ENCODE measurements at regions not wholly inside any gene's neighbourhood (a gene's known extent, or its start where the extent isn't known, plus 50 kb on each side); places are given as distances from the start of the nearest gene placed in this dataset.

DNA sequence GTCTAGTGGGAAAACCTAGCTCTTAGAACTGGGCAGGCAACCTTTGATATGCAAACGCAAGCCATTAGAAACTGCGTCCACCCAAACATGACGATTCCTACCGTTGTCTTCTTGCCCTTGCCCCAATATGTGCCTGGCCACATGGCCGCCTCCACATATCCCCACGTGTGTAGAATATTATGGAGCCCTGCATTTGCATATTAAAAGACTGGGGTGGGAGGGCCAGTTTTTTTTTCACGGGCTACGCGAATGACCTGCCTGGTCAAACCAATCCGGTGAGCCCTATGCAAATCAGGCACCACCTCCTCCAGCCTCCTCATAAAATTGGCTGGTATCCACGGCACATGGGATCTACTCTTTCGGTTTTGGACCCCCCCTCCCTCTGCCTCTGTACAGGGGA, 381.0 kb upstream of the RGMA start:
- no peak for DNase-seq

DNA sequence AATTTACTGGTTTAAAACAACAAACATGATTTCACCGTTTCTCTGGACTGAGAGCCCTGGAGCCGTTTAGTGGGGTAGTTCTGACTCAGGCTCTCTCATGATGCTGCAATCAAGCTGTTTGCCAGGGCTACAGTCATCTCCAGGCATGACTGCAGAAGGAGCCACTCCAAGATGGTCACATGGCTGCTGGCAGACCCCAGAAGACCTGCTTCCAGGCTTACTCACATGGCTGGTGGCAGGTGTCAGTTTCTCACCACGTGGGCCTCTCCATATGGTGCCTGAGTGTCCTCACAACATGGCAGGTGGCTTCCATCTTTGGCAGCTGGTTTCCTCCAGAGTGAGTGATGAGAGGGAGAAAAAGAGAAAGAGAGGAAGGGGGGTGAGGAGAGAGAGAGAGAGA, 378.3 kb upstream of the RGMA start:
- no peak for DNase-seq

DNA sequence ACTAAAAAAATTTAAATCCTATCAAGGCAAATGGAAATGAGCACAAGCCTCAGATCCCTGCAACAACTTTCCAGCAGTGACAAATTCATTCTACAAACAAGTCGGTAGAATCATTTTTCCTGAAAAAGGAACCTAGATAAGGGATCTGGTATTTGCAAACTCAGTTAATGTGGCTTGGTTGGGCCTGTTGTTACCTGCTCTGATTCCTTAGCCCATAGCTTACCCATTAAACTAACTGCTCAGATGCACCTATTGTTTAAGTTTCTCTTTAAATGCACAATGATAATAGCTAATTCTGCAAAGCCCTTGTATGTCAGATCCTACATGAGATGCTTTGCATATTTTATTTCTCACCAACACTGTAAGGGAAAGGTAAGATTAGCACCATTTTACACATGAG, 377.4 kb upstream of the RGMA start:
- no peak for DNase-seq

DNA sequence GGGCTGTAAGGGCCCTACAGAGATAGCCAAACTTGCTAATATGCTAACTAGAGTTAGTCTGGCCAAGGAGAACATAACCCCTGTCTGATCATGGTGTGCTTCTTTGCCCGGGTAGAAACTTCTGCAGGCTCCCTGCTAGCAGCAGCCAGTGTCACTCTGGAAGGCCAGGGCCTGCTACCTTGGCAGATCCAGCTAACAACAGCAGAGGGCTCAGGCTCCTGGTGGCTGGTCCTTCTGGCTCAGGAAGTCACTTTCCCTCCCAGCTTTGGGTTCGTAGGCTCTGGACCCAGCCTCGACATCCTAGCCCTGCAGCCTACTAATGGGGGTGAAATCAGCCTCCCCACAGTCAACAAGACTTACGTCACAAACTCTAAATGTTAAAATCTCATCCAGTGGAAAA, 373.7 kb upstream of the RGMA start:
- no peak for DNase-seq

DNA sequence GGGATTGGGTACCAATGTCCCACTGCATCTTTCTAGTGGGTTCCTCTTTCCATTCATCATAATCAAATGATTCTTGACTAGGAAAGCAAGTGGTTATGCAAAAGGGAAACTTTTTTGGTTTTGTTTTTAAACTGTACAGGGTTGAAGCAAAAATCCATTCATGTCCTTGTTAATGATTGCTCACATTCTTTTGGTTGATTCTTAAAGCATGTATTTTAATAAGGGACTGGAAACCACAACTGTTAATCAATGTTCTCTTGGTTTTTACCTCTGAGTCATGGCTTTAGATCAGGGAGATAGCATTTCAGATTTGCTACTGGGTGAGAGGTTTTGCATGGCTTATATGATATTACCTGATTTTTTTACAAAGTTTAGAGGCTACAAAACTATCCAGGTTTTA, 371.7 kb upstream of the RGMA start:
- no peak for DNase-seq

DNA sequence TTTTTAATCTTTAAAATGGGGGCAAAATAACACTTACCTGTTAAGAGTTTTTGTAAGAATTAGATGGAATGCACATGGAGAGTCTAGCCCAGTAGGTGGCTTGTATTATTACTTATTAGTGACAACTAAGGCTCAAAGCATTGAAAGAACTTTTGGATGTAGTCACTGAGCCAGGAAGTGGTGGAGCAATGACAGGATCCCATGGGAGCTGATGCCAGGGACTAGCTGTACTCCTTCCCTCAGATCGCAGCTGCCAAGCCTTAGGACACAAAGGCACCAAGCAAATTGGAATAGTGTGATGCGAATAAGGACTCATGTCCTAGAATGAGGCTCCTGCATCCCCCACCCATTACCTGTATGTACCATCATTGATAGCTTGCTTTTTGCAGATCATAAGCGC, 370.4 kb upstream of the RGMA start:
- DNase-seq: no peak

DNA sequence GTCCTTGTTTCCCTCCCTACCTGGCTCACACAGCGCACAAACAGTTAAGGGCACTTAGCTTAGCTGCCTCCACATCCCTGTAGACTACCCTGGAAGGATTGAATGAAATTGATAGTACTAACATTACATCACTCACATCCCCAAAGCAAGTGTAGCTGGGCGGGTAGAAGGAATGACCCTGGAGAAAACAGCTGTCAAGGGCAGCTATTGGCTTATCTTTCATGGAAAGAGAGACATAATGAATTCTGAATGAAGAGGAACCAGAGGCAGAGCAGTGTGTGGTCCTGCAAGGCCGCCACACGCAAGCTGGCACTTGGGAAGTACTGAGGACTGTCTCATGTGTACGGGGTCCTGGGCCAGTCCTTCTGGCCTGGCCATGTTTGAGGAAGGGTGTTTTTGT, 369.6 kb upstream of the RGMA start:
- DNase-seq: no peak

DNA sequence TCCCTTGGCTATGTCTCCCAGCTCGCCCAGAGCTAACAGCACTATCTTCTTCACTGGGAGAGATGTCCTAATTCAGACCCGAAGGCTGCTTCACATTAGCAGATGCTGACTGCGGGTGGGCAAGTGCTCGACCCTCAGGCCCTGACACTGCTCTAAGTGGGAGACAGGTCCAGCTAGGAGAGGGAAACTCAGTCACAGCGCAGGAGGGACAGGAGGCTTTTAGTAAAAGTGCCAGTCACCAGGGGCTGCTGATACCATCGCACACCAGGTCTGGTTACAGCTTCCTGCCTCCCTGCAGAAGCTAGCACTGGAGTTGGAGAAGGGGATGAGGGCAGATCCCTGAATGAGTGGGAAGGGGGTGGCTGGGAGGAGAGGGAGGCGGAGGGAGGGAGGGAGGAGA, 365.8 kb upstream of the RGMA start:
- DNase-seq: no peak

DNA sequence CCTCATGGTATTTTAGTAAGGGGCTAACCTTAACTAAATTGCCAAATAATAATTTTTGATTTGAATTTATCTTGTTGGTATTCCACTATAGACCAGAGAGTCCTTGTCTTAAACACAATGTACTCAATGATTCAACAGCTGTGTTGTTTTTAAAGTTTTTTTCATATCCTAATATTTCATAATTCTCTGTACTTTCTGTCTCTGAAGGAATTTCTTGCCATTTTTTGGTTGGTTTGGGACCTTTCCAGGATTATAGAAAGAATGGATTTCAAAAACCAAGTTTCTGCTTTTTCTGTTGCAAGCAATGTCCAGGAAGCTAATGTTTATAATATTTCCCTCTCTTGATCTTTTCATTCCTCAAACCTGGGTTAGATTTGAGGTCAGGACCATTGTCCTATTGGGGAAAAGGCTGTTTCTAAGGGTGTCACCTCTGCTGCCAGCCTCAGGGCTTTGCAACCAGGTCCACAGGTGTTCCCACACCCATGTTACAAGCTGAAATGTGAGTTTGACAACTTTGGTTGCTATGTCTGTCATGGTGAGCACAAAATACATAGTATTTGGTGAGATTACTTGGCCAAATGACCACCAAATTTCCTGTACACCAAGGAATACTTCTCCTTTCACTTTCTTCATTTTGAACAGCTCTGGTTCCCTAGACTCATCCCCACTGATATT, 363.7 kb upstream of the RGMA start:
- no peak for DNase-seq

DNA sequence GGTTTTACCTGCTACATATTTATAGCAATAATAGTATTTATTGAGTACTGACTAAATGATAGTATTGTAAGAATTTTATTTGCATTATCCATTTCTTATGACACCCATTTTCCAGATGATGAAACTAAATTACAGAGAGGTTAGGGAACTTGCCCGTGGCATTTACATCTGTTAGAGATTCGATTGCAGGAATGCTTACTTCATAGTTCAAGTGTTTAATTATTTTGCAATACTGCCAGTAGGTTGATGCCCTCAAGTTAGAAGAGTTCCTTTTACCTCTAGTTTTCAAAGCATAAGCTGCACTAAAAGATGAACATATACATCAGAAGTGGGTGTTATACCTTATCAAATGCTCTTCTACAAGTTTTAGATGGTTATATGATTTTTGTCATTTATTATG, 362.8 kb upstream of the RGMA start:
- DNase-seq: no peak

DNA sequence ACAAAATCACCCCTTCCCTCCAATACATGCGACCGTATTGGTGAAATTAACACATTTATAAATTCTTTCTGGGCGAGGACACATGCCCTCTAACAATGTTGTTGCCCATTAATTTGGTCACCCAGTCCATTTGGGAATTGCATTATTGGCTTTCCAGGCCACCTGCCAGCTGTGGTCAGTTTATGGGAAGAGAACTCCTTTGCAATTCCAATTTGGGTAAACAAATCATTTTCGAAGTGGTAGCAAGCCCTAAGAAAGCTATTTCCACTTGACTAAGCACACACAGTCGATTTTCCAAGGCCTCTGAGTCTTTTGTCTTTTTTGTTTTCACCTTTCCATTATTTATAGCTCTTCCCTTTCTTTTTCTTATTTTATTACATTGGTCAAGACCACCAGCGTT, 362.3 kb upstream of the RGMA start:
- no peak for DNase-seq

DNA sequence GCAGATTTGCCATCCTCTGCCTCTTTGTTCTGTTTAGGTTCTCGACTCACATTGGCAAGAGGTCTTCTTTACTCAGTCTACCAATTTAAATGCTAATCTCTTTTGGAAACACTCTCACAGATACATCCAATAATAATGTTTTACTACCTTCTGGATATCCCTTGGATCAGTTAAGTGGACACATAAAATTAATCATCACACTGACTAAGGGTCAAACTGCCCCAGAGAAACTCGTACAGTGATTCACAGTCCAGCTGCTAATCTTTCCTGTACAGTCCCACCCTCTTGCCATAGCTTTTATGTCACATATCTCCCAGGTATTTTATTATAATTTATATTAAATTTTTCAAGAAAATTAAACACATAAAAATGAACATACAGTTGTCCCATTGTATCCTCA, 360.8 kb upstream of the RGMA start:
- no peak for DNase-seq

DNA sequence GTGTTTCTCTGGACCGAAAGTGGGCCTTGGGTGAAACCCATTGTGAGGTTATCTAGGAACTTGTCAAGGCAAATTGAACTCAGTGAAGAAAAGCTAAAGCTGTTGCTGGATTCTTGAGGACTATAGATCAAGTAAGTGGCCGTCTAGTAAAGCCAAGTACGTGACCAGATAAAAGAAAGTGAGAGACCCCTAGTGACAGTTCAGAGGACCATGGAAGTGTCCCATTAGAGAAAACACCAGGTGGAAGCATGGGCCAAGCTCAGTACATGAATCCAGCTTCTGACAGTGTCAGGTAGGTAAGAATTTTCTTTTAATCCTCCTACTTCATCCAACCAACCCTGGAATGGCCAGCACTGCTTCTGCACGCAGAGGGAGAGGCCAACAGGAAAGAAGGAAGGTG, 349.3 kb upstream of the RGMA start:
- DNase-seq: no peak

DNA sequence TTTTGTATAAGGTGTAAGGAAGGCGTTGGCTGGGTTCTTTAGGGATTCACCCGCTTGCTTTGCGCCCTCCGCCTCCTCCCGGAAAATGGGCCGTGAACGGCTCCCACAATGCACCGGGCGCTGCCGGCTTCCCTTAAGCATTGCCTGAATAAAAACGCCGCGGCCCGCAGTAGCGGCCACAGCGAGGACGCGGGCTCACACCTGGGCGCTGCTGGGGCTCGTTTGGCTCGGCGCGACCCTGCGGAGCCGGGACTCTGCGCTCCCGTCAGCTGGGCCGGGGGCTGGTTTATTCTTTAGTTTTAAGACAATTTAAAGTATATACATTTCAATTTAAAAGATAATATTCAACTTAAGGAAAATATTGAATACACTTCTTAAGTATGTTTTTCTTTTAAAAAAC, 343.5 kb upstream of the RGMA start:
- no peak for DNase-seq

DNA sequence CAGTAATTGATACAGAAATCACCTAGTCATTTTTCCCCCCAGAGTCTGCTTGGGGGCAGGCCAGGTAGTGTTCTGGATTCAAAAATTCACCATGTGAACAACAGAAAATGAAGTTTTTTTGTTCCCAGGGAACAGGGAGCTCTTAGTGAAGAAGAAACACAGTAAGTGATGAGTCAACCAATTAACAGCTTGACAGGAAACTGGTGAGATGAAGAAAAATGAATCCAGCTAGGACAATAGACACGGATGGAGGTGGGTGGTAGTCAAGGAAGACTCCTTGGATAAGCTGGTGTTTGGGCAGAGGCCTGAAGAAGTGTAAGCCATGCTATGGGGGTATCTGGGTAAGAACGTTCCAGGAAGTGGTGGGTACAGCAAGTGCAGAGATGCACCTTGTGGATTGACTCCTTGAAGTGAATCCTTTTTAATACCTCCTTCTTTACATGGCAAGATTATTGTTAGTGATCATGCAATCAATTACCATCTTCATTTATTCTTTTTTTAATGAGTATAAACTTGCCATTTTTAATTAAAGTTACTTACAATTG, 339.9 kb upstream of the RGMA start:
- no peak for DNase-seq

DNA sequence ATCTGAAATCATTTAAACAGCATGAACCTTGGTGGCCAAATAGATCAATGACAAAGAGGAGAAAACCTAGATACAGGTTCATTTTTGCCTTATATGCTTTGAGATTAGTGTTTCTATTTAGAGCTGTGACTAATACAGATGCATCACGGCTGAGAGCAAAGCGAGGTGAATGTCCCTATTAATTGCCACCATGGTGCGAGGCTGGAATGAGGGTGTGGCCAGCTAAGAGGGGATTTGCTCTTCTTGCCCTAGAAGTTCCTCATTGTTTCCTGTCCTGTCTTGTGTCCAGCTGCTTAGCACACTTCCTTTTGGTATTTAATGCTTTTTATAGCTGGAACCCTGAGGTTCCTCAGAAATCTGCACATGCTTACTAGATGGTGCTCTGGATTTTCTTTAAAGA, 339.1 kb upstream of the RGMA start:
- DNase-seq: no peak

DNA sequence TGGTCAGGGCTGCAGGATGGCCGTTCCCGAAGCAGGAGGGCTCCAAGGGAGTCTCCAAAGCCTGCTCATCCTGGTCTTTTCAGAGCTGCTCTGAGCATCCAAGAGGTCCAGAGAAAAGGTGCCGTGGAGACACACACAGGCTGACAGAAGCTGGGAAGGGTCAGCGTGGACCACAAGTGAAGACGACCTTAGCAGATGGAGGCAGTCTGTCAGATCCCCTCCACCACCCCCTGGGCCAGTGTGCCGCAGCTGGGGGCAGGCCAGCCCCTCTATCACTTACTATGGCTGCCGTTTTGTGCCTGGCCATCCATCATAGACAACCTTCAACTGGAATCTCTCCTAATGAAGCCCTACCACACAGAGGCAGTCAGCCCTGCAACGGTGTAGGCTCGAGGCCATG, 335.1 kb upstream of the RGMA start:
- DNase-seq: no peak

DNA sequence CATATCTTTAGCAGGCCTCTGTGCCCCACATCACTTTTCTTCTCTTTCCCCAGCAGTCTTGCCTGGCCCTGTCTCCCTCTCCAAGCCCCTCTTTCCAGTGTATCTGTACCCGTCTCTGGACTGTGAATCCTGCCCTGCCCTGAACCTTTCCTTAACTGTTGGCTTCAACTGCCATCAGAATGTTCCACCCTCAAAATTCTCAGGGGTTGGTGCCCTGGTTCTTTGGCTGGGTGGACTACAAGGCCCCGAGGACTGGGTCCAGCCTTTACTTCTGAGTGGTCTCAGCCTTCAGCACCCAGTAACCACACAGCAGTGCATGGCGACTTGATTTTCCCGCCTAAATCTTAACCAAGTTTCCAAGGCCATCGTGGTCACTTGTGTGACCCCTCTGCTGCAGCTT, 333.5 kb upstream of the RGMA start:
- no peak for DNase-seq

DNA sequence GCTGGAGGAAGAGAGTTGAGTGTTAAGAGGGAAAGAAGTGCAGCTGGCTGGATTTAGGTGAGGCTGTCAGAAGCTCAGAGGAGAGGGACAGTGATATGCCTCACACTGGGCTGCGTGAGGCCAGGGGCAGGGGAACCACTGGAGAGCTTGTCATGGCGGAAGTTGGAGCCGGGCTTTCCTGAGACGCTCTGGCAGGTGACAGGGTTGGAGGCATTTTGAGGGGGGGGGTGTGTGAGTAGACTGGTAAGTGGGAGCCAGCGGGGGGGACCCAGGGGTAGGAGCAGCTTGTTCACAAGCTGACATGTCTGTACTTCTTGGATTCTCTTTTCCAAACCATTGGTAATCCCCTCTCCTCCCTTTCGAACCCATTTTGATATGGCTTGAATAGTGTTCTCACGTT, 331.5 kb upstream of the RGMA start:
- no peak for DNase-seq

DNA sequence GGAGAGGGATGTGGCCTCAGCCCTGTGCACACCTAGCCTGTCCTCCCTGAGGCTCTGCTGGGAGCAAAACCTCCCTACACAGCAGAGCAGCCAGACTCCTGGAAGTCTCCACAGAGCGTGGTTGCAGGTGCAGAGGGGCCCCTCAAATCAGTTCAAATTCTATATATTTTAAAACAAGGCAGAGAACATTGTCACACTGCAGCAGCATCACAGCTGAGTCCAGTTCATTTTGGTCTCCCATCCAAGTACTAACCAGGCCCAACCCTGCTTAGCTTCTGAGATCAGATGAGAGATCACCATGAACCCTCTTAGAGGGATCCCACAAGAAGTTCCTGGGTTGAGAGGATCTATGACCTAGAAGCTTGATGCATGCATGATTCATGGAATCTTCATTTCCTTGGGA, 331.0 kb upstream of the RGMA start:
- DNase-seq: no peak

DNA sequence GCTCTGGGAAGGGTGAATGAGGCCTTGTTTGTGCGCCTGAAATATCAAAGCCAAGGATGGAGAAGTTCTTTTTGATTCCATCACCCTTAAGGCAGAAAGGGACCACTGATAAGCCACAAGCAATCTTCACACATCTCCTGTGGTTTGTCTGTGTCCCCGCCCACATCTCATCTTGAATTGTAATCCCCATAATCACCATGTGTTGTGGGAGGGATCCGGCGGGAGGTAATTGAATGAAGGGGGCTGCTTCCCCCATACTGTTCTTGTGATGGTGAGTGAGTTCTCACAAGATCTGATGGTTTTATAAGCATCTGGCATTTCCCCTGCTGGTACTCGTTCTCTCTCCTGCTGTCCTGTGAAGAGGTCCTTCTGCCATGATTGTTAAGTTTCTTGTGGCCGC, 329.6 kb upstream of the RGMA start:
- no peak for DNase-seq

DNA sequence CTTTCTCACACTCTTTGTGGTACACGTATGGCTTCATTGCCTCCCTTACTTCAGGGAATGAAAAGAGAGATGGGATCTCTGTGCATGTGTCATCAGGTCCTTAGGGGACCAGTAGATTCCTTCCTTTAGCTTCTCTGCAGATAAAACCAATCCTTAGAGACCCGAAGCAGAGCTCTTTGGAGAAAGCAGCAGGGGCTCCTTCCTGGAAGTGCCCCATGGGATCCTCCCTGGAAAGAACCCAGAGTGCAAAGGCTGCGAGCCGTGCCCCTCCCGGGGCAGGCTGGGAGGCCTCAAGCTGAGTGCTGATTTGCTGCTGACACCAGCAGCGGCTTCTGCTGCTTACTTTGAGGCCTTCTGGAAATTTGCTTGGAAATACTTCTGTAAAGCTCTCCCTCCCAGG, 328.6 kb upstream of the RGMA start:
- DNase-seq: no peak

DNA sequence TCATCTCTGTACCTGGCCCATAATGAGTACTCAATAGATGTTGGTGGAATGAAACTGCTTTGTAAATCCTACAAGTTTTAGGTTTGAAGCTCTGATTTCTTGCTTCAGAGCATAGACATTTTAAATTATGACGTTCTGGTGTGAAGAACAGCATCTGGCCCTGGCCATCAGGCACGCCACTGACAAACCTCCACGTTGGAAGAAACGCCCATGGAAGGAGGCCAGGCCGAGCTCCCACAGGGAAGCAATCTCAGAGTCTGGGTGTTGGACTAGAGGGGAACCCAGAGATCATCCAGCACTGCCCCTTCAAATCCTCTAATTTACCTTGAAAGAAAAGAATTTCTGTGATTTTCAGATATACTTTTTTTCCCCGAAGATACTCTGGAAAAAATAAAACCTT, 328.1 kb upstream of the RGMA start:
- DNase-seq: no peak

DNA sequence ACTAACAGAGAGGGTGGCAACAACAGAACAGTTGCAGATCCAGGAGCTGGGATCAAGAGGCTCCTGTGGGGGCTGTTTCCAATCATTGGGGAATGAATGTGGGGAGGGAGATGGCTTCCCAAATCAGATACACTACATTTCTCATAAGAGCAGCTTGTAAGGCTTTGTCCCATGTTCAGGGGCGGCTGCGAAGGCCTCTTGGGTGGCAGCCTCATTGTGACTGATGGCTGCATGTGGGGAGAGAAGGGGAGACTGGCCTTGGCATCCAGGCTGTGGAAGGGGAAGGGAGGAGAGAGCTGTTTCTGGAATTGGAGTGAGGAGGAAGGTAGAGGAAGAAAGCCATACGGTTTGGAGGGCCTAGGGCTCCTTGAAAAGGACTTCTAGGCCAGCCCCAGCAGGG, 326.6 kb upstream of the RGMA start:
- no peak for DNase-seq

DNA sequence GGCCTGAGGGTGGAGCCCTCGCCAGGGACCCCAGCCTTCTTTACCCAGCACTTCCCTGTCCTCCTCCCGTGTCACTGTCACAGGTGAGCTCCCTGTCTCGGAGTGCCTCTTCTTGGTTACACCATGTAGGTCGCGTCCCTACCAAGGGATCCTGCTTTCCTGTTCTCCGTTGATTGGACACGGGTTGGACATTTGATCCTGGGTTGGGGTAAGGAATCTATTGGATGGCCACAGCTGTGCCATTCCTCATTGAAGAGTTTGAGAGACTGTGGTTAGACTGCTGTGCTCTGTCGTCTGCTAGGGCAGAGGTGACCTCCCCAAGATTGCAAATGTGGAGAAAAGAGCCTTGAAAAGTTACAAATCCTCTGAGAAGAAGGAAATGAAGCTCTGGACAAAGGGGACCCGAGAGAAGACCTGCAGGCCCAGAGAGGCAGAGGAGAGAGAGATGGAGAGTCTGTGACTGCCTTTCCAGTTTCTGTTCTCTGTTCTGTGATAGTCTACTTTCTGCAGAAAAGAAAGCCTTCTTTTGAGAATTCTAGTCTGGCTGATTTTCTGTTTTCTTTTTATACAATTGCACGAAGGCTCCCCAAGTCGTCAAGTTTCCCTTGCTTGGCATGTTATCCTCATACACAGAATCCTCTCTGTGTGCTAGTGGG, 325.7 kb upstream of the RGMA start:
- no peak for DNase-seq

All from 8988T (cell line).